GM18508 (cell line): ENCODE measurements at regions not wholly inside any gene's neighbourhood (a gene's known extent, or its start where the extent isn't known, plus 50 kb on each side); places are given as distances from the start of the nearest gene placed in this dataset.

Experiments used
- ATAC-seq: cut with Tn5 transposase; IDR thresholded peaks from one replicate; pipeline ENCODE4 v1.9.1; 2021; ENCODE audit warnings: moderate number of reproducible peaks; ENCODE audit not compliant: insufficient read depth, unreplicated experiment

- ATAC-seq, result no peak
These were observed 92.6 kb upstream of the AKIP1 start for GRCh38 chr11:8818421-8818820.

GRCh38 chr11:8820401-8820800 lies 90.6 kb upstream of the AKIP1 start:
- ATAC-seq, result no peak

- ATAC-seq, result no peak
These were observed 88.5 kb upstream of the AKIP1 start for GRCh38 chr11:8822469-8822868.

- ATAC-seq, result no peak
These were observed 87.7 kb upstream of the AKIP1 start for GRCh38 chr11:8823174-8823742.

GRCh38 chr11:8826139-8826786 lies 84.7 kb upstream of the AKIP1 start:
- no peak for ATAC-seq

GRCh38 chr11:8826901-8827560 lies 84.0 kb upstream of the AKIP1 start:
- no peak for ATAC-seq

GRCh38 chr11:8828046-8828445 lies 82.9 kb upstream of the AKIP1 start:
- ATAC-seq, result no peak

GRCh38 chr11:8828580-8829361 lies 82.2 kb upstream of the AKIP1 start:
- ATAC-seq, result no peak

- no peak for ATAC-seq
These were observed 81.4 kb upstream of the AKIP1 start for GRCh38 chr11:8829556-8829955.

GRCh38 chr11:8830641-8831040 lies 80.3 kb upstream of the AKIP1 start:
- no peak for ATAC-seq

GRCh38 chr11:8831861-8832260 lies 79.1 kb upstream of the AKIP1 start:
- no peak for ATAC-seq

- ATAC-seq, result peak; percentile 71
These were observed 78.3 kb upstream of the AKIP1 start for GRCh38 chr11:8832571-8833260.

- no peak for ATAC-seq
These were observed 77.2 kb upstream of the AKIP1 start for GRCh38 chr11:8833568-8834315.

GRCh38 chr11:8834379-8834778 lies 76.6 kb upstream of the AKIP1 start:
- no peak for ATAC-seq

- no peak for ATAC-seq
These were observed 72.7 kb upstream of the AKIP1 start for GRCh38 chr11:8838248-8838647.

GRCh38 chr11:8839306-8839956 lies 71.6 kb upstream of the AKIP1 start:
- no peak for ATAC-seq

- ATAC-seq, result no peak
These were observed 70.7 kb upstream of the AKIP1 start for GRCh38 chr11:8839957-8840945.

GRCh38 chr11:8841899-8842298 lies 69.1 kb upstream of the AKIP1 start:
- no peak for ATAC-seq
